DMS114 treated with DMSO at 0.1 percent for 48 hours (cell line): ENCODE measurements at regions not wholly inside any gene's neighbourhood (a gene's known extent, or its start where the extent isn't known, plus 50 kb on each side); places are given as distances from the start of the nearest gene placed in this dataset.

Experiments
- DNase-seq: peaks from one replicate; lab custom pipeline; 2025; ENCODE audit not compliant: unreplicated experiment; lab: John Stamatoyannopoulos, UW

- DNase-seq: no peak
Measured at GRCh38 chr18:30929718-30930117, 112.8 kb downstream of the DSC3 start.

DNA sequence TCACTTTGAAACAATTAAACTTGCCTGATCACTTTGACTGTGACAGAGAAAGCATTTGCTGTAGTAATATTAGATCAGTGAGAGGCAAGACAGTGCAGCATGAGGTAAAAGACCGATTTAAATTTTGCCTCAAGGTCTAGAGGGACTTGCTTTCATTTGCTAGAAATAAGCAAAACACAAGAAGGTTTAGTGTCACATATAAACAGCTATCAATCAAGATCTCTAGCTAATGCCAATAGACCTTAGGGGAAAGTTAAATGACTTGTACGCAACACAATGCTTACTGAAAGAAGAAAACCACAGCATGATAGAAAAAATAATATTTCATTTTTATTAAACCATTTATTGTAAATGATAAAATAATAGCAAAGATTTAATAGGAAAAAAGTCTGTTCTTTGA, 113.5 kb downstream of the DSC3 start:
- no peak for DNase-seq

DNA sequence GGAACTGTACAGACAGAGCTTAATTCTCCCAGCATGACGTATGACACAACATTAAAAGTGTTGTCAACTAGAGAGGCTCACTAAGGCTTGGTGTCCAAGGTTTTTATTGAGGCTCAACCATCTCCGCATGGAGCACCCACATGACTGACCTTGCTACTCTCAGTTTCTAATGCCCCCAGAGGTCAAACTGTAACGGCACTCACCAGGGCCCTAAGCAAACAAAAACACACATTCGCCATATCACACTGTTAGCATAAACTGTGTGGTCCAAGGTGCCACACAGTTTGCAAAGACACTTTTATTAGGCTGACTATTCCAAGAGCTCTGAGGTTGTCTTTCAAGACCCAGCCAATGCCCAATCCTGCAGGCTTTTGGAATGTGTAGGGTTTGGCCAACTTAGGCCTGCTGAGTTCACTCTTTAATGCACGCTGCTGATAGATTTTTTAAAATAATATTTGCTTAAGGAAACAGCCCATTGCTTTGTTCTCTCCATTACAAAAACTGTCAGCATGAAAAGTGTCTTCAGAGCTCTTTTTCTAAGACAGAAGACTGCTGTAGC, 114.9 kb downstream of the DSC3 start:
- no peak for DNase-seq

- DNase-seq: no peak
Measured at GRCh38 chr18:30927042-30927441, 115.5 kb downstream of the DSC3 start.

DNA sequence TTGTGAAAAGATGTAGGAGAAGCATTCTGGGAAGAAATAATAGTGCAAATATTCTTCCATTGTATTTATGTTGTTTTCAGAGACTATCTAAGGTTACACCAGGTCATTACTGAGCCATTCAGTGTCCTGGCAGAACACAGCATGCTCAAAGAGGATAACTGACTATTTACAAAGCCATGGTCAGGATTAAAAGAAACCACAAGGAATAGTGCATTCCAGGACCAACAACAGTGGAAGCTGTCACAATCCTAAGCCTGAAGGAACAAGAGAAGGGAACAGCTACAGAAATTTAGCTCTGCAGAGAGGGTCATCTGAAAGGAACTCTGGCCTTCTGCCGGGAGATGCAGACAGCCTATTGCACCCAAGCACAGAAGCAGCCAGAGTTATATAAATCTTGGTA, 116.7 kb downstream of the DSC3 start:
- DNase-seq: no peak

GRCh38 chr18:30920757-30921156, 121.8 kb downstream of the DSC3 start:
- DNase-seq: no peak

- no peak for DNase-seq
Measured at GRCh38 chr18:30920351-30920750, 122.2 kb downstream of the DSC3 start.

GRCh38 chr18:30917651-30918050, 124.9 kb downstream of the DSC3 start:
- DNase-seq: no peak

DNA sequence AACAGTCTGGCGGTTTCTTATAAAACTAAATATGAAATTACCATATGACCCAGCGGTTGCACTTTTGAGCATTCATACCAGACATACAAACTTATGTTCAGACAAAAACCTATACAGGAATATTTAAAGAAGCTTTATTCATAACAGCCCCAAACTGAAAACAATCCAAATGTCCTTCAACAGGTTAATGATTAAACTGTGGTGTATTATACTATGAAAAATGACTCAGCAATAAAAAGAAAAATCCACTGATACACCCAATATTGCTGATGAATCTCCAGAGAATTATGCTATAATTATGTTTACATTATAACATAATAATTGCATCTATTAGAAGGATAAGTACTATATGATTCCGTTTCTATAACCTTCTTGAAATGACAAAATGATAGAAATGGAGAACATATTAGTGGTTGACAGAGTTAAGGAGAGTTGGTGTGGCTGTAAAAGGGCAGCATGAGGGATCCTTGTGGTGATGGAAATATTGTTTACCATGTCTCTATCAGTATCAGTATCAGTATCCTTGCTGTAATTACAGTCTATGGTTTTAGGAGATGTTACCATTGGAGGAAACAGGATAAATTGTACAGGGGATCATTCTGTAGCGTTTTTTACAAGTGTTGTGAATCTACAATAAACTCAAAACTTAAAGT, 127.1 kb downstream of the DSC3 start:
- no peak for DNase-seq

- no peak for DNase-seq
Measured at GRCh38 chr18:30908381-30908780, 134.2 kb downstream of the DSC3 start.

- no peak for DNase-seq
Measured at GRCh38 chr18:30903566-30903965, 139.0 kb downstream of the DSC3 start.

GRCh38 chr18:30889519-30890301, 152.8 kb downstream of the DSC3 start:
- peak; percentile 1 for DNase-seq

GRCh38 chr18:30888344-30888743, 154.2 kb downstream of the DSC3 start:
- DNase-seq: no peak

DNA sequence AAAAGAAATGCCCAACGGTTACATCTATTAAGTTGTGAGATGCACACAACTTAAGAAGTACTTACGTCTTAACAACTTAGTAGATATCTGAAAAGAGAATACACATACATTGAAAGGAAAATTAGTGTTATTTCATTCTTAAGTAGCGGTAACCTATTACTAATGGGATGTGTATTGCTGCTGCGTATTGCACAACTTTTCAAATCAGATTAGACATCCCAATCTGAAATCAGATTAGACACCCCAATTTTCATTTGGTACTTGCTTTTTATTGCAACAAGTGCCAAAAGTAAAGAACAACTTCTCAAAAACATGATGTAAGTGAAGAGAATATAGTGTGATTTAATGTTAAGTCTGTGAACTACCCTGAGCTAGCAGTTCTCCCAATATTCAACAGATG, 155.5 kb downstream of the DSC3 start:
- DNase-seq: no peak

GRCh38 chr18:30870466-30870865, 172.1 kb downstream of the DSC3 start:
- DNase-seq: no peak

DNA sequence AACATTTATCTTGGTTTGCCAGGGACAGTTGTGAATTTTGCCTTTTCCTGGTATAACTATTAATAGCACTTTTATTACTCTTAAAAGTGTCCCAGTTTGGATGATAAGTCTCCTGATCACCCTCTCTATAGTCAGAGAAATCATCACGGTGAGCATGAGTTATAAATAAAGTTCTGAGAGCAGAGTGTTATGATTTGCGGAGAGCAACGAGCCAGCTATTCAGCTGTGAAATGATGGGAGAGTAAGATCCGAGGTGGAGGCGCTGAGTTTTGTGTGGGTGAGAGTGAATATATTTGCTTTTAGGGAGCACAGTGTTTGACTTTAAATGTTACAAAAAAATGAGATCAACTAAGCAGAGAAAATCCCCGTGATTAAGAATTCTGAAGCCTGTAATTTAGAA, 179.6 kb downstream of the DSC3 start:
- DNase-seq: no peak

- no peak for DNase-seq
Measured at GRCh38 chr18:30860741-30861140, 181.8 kb downstream of the DSC3 start.

GRCh38 chr18:30859036-30859435, 183.5 kb downstream of the DSC3 start:
- no peak for DNase-seq

DNA sequence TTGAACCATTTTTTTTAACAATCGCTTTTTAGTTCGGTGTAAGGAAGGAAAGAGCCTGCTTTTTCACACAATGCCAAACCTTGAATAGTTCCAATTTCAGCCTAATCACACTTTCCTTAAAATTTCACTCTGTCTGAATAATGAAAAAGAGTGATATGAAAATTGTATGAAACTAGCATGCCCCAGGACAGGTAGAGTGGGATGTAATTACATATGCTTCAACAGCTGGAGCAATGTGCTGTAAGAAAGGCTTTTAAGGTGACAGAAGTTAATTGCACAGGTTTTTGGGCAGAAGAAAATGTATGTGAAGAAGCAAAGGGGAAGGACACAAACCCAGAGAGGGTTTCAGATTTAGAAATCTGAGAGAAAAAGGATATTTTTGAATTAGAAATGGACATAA, 184.0 kb downstream of the DSC3 start:
- DNase-seq: no peak

- DNase-seq: no peak
Measured at GRCh38 chr18:30855762-30856161, 186.8 kb downstream of the DSC3 start.

GRCh38 chr18:30852980-30853379, 189.6 kb downstream of the DSC3 start:
- no peak for DNase-seq

DNA sequence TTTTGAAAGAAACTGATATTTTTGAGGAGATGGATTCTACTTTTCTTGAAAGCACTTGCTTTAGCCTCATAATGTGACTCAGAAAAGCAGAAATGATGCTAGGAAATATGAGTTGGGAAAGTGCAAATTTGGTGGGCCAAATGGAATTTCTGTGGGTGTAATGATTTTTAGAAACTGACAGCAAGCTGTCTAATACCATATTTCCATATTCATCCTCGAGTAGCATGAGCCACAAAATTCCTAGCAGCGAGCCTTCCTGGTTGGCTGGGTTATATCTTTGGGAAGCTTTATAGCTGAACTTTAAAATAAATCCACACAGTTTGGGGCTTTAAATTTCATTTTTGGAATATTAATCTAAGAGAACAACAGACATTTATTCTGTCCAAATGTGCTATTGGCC, 190.0 kb downstream of the DSC3 start:
- no peak for DNase-seq
